SK-N-SH treated with all-trans-retinoic acid at 6 μM for 48 hours (cell line): ENCODE measurements at regions not wholly inside any gene's neighbourhood (a gene's known extent, or its start where the extent isn't known, plus 50 kb on each side); places are given as distances from the start of the nearest gene placed in this dataset.

Experiments used
- ATAC-seq: fragments of 200-7000 bp; cut with Tn5 transposase; 3 replicates; pipeline ENCODE4 v1.9.1; 2020; ENCODE audit warnings: mild to moderate bottlenecking, moderate library complexity
- ARNTL ChIP-seq: fragments of 450-650 bp; formaldehyde crosslinking; IDR thresholded peaks from 2 replicates; pipeline ENCODE4 v1.5.0; 2020; ENCODE audit warnings: low read depth, mild to moderate bottlenecking, moderate library complexity, borderline replicate concordance
- CREB5 ChIP-seq: fragments of 250-450 bp; sonication (Bioruptor Pico); IDR thresholded peaks from 2 replicates; pipeline ENCODE4 v1.5.1; 2020; ENCODE audit warnings: low read depth, mild to moderate bottlenecking, moderate library complexity
- ESRRG ChIP-seq: fragments of 250-450 bp; sonication (Bioruptor Pico); IDR thresholded peaks from 2 replicates; pipeline ENCODE4 v1.6.1; 2021; ENCODE audit warnings: mild to moderate bottlenecking
- GLIS3 ChIP-seq: fragments of 250-450 bp; sonication (Bioruptor Pico); IDR thresholded peaks from 2 replicates; pipeline ENCODE4 v1.5.0; 2020; ENCODE audit warnings: mild to moderate bottlenecking, moderate library complexity
- OSR1 ChIP-seq: fragments of 250-450 bp; sonication (Bioruptor Pico); IDR thresholded peaks from 2 replicates; pipeline ENCODE4 v1.8.0; 2022; ENCODE audit warnings: moderate library complexity, mild to moderate bottlenecking, inconsistent platforms
- PATZ1 ChIP-seq: fragments of 250-450 bp; sonication (Bioruptor Pico); IDR thresholded peaks from 2 replicates; pipeline ENCODE4 v1.8.0; 2020; ENCODE audit warnings: mild to moderate bottlenecking, moderate library complexity, borderline replicate concordance
- POU6F1 ChIP-seq: fragments of 250-450 bp; sonication (Bioruptor Pico); IDR thresholded peaks from 2 replicates; pipeline ENCODE4 v1.8.0; 2021; ENCODE audit warnings: low read depth, mild to moderate bottlenecking, moderate library complexity, borderline replicate concordance
- PPARA ChIP-seq: fragments of 250-450 bp; sonication (Bioruptor Pico); IDR thresholded peaks from 2 replicates; pipeline ENCODE4 v1.5.0; 2020; ENCODE audit warnings: mild to moderate bottlenecking, borderline replicate concordance
- RARB ChIP-seq: fragments of 250-450 bp; sonication (Bioruptor Pico); IDR thresholded peaks from 2 replicates; pipeline ENCODE4 v1.8.0; 2021; ENCODE audit warnings: mild to moderate bottlenecking, moderate library complexity
- SNAI2 ChIP-seq: fragments of 250-450 bp; sonication (Bioruptor Pico); IDR thresholded peaks from 2 replicates; pipeline ENCODE4 v1.5.0; 2020; ENCODE audit warnings: mild to moderate bottlenecking, moderate library complexity
- TCF4 ChIP-seq: fragments of 250-450 bp; sonication (Bioruptor Pico); IDR thresholded peaks from 2 replicates; pipeline ENCODE4 v1.8.0; 2021; ENCODE audit warnings: mild to moderate bottlenecking, moderate library complexity, borderline replicate concordance
- TSHZ2 ChIP-seq: fragments of 250-450 bp; sonication (Bioruptor Pico); IDR thresholded peaks from 2 replicates; pipeline ENCODE4 v1.5.0; 2020; ENCODE audit warnings: mild to moderate bottlenecking, moderate library complexity
- ZC3H10 ChIP-seq: fragments of 250-450 bp; sonication (Bioruptor Pico); IDR thresholded peaks from 2 replicates; pipeline ENCODE4 v1.5.1; 2021; ENCODE audit warnings: mild to moderate bottlenecking, moderate library complexity
- ZFP3 ChIP-seq: fragments of 250-450 bp; sonication (Bioruptor Pico); IDR thresholded peaks from 2 replicates; pipeline ENCODE4 v1.5.0; 2020; ENCODE audit warnings: mild to moderate bottlenecking, moderate library complexity
- ZFP30 ChIP-seq: fragments of 450-650 bp; formaldehyde crosslinking; IDR thresholded peaks from 2 replicates; pipeline ENCODE4 v1.5.0; 2022; ENCODE audit warnings: mild to moderate bottlenecking, moderate library complexity
- ZNF565 ChIP-seq: fragments of 450-650 bp; formaldehyde crosslinking; conservative IDR thresholded peaks from 2 replicates; pipeline ENCODE4 v1.5.0; 2020; ENCODE audit warnings: low read depth, mild to moderate bottlenecking, moderate library complexity
- ZNF8 ChIP-seq: fragments of 450-650 bp; formaldehyde crosslinking; IDR thresholded peaks from 2 replicates; pipeline ENCODE4 v1.5.0; 2020; ENCODE audit warnings: mild to moderate bottlenecking, moderate library complexity

- no peak for TF ChIP-seq TCF4
- no peak for TF ChIP-seq ZFP30 (CRISPR knock-in tag)
- TF ChIP-seq ARNTL (CRISPR knock-in tag): no peak
- TF ChIP-seq PATZ1 (CRISPR knock-in tag): no peak
- no peak for ATAC-seq
These were observed 2275.5 kb downstream of the TP53TG3F start for GRCh38 chr16:35734728-35735402.

GRCh38 chr16:35735403-35736251 lies 2276.2 kb downstream of the TP53TG3F start:
- no peak for ATAC-seq
- TF ChIP-seq ZNF8 (CRISPR knock-in tag): no peak
- TF ChIP-seq ZFP3 (CRISPR knock-in tag): no peak
- no peak for TF ChIP-seq SNAI2 (CRISPR knock-in tag)
- TF ChIP-seq CREB5 (CRISPR knock-in tag): no peak
- TF ChIP-seq ESRRG (CRISPR knock-in tag): no peak

GRCh38 chr16:35736546-35736945 lies 2277.1 kb downstream of the TP53TG3F start:
- ATAC-seq: no peak
- TF ChIP-seq ESRRG (CRISPR knock-in tag) (no peak), GLIS3 (CRISPR knock-in tag) (no peak), ZC3H10 (CRISPR knock-in tag) (no peak), RARB (CRISPR knock-in tag) (no peak), POU6F1 (no peak), ZNF8 (CRISPR knock-in tag) (no peak), ZFP30 (CRISPR knock-in tag) (no peak), ARNTL (CRISPR knock-in tag) (no peak), PPARA (no peak), ZNF565 (no peak)

- ATAC-seq: no peak
- TF ChIP-seq ESRRG (CRISPR knock-in tag): no peak
- no peak for TF ChIP-seq GLIS3 (CRISPR knock-in tag)
- no peak for TF ChIP-seq SNAI2 (CRISPR knock-in tag)
- no peak for TF ChIP-seq OSR1 (CRISPR knock-in tag)
- TF ChIP-seq PATZ1 (CRISPR knock-in tag): no peak
- no peak for TF ChIP-seq ZNF565
- TF ChIP-seq TCF4: no peak
- no peak for TF ChIP-seq TSHZ2 (CRISPR knock-in tag)
- TF ChIP-seq ZNF8 (CRISPR knock-in tag): no peak
These were observed 2277.7 kb downstream of the TP53TG3F start for GRCh38 chr16:35737076-35737475.
